ENCODE measurements at regions not wholly inside any gene's neighbourhood (a gene's known extent, or its start where the extent isn't known, plus 50 kb on each side); places are given as distances from the start of the nearest gene placed in this dataset.
"Not testable (repeated sequence)": the region's sequence is repeated elsewhere in the genome, so short reads cannot be mapped to it uniquely, and the experiment has no call there.

GRCh38 chr13:58191754-58192153, 560.2 kb downstream of the PCDH17 start:
- no peak for DNase-seq (ENCODE audit: low spot score)

- no peak for DNase-seq (ENCODE audit: low spot score)
Measured at GRCh38 chr13:58202099-58202498, 570.6 kb downstream of the PCDH17 start.

GRCh38 chr13:58207501-58207900, 576.0 kb downstream of the PCDH17 start:
- DNase-seq (ENCODE audit: low spot score): no peak

- no peak for DNase-seq (ENCODE audit: low spot score)
Measured at GRCh38 chr13:58235454-58235853, 603.9 kb downstream of the PCDH17 start.

- no peak for DNase-seq (ENCODE audit: low spot score)
Measured at GRCh38 chr13:58238972-58239773, 607.6 kb downstream of the PCDH17 start.

- DNase-seq (ENCODE audit: low spot score): no peak
Measured at GRCh38 chr13:58239774-58240268, 608.3 kb downstream of the PCDH17 start.

- DNase-seq (ENCODE audit: low spot score): no peak
Measured at GRCh38 chr13:58247080-58247479, 615.5 kb downstream of the PCDH17 start.

GRCh38 chr13:58254943-58255342, 623.4 kb downstream of the PCDH17 start:
- DNase-seq (ENCODE audit: low spot score): no peak

- DNase-seq (ENCODE audit: low spot score): no peak
Measured at GRCh38 chr13:58266271-58266670, 634.7 kb downstream of the PCDH17 start.

GRCh38 chr13:58298556-58299135, 667.1 kb downstream of the PCDH17 start:
- no peak for DNase-seq (ENCODE audit: low spot score)

GRCh38 chr13:58300224-58300623, 668.7 kb downstream of the PCDH17 start:
- no peak for DNase-seq (ENCODE audit: low spot score)

GRCh38 chr13:58300974-58301681, 669.6 kb downstream of the PCDH17 start:
- DNase-seq (ENCODE audit: low spot score): no peak

GRCh38 chr13:58302349-58302748, 670.8 kb downstream of the PCDH17 start:
- no peak for DNase-seq (ENCODE audit: low spot score)

GRCh38 chr13:58306062-58306461, 674.5 kb downstream of the PCDH17 start:
- DNase-seq (ENCODE audit: low spot score): no peak

GRCh38 chr13:58313219-58313618, 681.7 kb downstream of the PCDH17 start:
- DNase-seq (ENCODE audit: low spot score): no peak

GRCh38 chr13:58318495-58319167, 687.1 kb downstream of the PCDH17 start:
- DNase-seq (ENCODE audit: low spot score): no peak

GRCh38 chr13:58324161-58324560, 692.6 kb downstream of the PCDH17 start:
- DNase-seq (ENCODE audit: low spot score): no peak

GRCh38 chr13:58329746-58330145, 698.2 kb downstream of the PCDH17 start:
- DNase-seq (ENCODE audit: low spot score): no peak

- no peak for DNase-seq (ENCODE audit: low spot score)
Measured at GRCh38 chr13:58340895-58341294, 709.4 kb downstream of the PCDH17 start.

GRCh38 chr13:58341318-58341717, 709.8 kb downstream of the PCDH17 start:
- no peak for DNase-seq (ENCODE audit: low spot score)

- DNase-seq (ENCODE audit: low spot score): no peak
Measured at GRCh38 chr13:58343076-58343475, 711.5 kb downstream of the PCDH17 start.

GRCh38 chr13:58352100-58352499, 720.6 kb downstream of the PCDH17 start:
- not testable (repeated sequence) for DNase-seq (ENCODE audit: low spot score)

Data from left forelimb (tissue), 1 donor.